RCC 7860 (cell line): ENCODE measurements at regions not wholly inside any gene's neighbourhood (a gene's known extent, or its start where the extent isn't known, plus 50 kb on each side); places are given as distances from the start of the nearest gene placed in this dataset.
"Not testable (repeated sequence)": the region's sequence is repeated elsewhere in the genome, so short reads cannot be mapped to it uniquely, and the experiment has no call there.

Experiments
- DNase-seq: peaks from one replicate; pipeline ENCODE4 v3.0.0-alpha.2; 2015; ENCODE audit warnings: low spot score
- FAIRE-seq: peaks from 2 replicates; lab custom pipeline; 2012; peaks lifted over from hg19 to GRCh38; lab: Jason Lieb, UNC

GRCh38 chr6:11961923-11962322, 50.2 kb upstream of the HIVEP1 start:
- FAIRE-seq = no peak

GRCh38 chr6:11960909-11961779, 51.0 kb upstream of the HIVEP1 start:
- DNase-seq (no peak), FAIRE-seq (no peak)

More at GRCh38 chr6:11961923-11962322, 50.2 kb upstream of the HIVEP1 start:
- DNase-seq = no peak

GRCh38 chr6:11956781-11957180, 55.3 kb upstream of the HIVEP1 start:
- DNase-seq (no peak), FAIRE-seq (no peak)

- FAIRE-seq (no peak), DNase-seq (no peak)
These were observed 58.5 kb upstream of the HIVEP1 start for GRCh38 chr6:11953641-11954040.

GRCh38 chr6:11952316-11952715, 59.8 kb upstream of the HIVEP1 start:
- FAIRE-seq = no peak
- DNase-seq = no peak

- DNase-seq (no peak), FAIRE-seq (no peak)
These were observed 60.2 kb upstream of the HIVEP1 start for GRCh38 chr6:11951868-11952267.

- DNase-seq (no peak), FAIRE-seq (no peak)
These were observed 62.0 kb upstream of the HIVEP1 start for GRCh38 chr6:11950109-11950508.

- no peak for FAIRE-seq
- DNase-seq = no peak
These were observed 64.5 kb upstream of the HIVEP1 start for GRCh38 chr6:11947575-11947974.

GRCh38 chr6:11947063-11947462, 65.0 kb upstream of the HIVEP1 start:
- DNase-seq (no peak), FAIRE-seq (no peak)

- FAIRE-seq = no peak
- no peak for DNase-seq
These were observed 68.0 kb upstream of the HIVEP1 start for GRCh38 chr6:11944111-11944510.

- DNase-seq (no peak), FAIRE-seq (no peak)
These were observed 69.1 kb upstream of the HIVEP1 start for GRCh38 chr6:11943060-11943459.

- FAIRE-seq (no peak), DNase-seq (no peak)
These were observed 69.8 kb upstream of the HIVEP1 start for GRCh38 chr6:11942185-11942864.

- FAIRE-seq = peak; percentile 77
- not testable (repeated sequence) for DNase-seq
These were observed 71.5 kb upstream of the HIVEP1 start for GRCh38 chr6:11940532-11941166.

- FAIRE-seq (no peak), DNase-seq (no peak)
These were observed 73.7 kb upstream of the HIVEP1 start for GRCh38 chr6:11938285-11938890.

- DNase-seq (no peak), FAIRE-seq (no peak)
These were observed 77.5 kb upstream of the HIVEP1 start for GRCh38 chr6:11934638-11935037.

- FAIRE-seq, DNase-seq: not testable (repeated sequence)
These were observed 79.2 kb upstream of the HIVEP1 start for GRCh38 chr6:11932892-11933291.

GRCh38 chr6:11931296-11932035, 80.6 kb upstream of the HIVEP1 start:
- FAIRE-seq (no peak), DNase-seq (no peak)

GRCh38 chr6:11930834-11931233, 81.3 kb upstream of the HIVEP1 start:
- not testable (repeated sequence) for FAIRE-seq, DNase-seq

GRCh38 chr6:11930240-11930639, 81.9 kb upstream of the HIVEP1 start:
- DNase-seq (no peak), FAIRE-seq (no peak)

- FAIRE-seq = peak; percentile 51
- DNase-seq = peak; percentile 14
These were observed 82.8 kb upstream of the HIVEP1 start for GRCh38 chr6:11929241-11929835.
